ENCODE measurements at regions not wholly inside any gene's neighbourhood (a gene's known extent, or its start where the extent isn't known, plus 50 kb on each side); places are given as distances from the start of the nearest gene placed in this dataset.
"Not testable (repeated sequence)": the region's sequence is repeated elsewhere in the genome, so short reads cannot be mapped to it uniquely, and the experiment has no call there.

GRCh38 chr1:185383805-185384204 lies 66.8 kb upstream of the IVNS1ABP start:
- peaks cover 13% of the 10 kb centered on the region for H3K9me3 ChIP-seq (ENCODE audit: control insufficient read depth, insufficient read depth, low read depth, low read length)
- H3K36me3 ChIP-seq (ENCODE audit: control insufficient read depth, insufficient read depth, low read length); H3K27me3 ChIP-seq (ENCODE audit: control insufficient read depth, insufficient read depth, low read length); H3K9ac ChIP-seq (ENCODE audit: low read length); H3K4me1 ChIP-seq (ENCODE audit: control insufficient read depth, insufficient read depth, low read length); H3K27ac ChIP-seq (ENCODE audit: low read depth, low read length); H3K4me3 ChIP-seq (ENCODE audit: low read depth, low read length): not testable (repeated sequence)

GRCh38 chr1:185377831-185378230 lies 60.8 kb upstream of the IVNS1ABP start:
- Histone ChIP-seq H3K9me3 (ENCODE audit: control insufficient read depth, insufficient read depth, low read depth, low read length) (no peaks in the 10 kb centered on the region), H3K4me3 (ENCODE audit: low read depth, low read length) (no peak overlapping the region), H3K27me3 (ENCODE audit: control insufficient read depth, insufficient read depth, low read length) (no peaks in the 10 kb centered on the region), H3K4me1 (ENCODE audit: control insufficient read depth, insufficient read depth, low read length) (peaks cover 6% of the 10 kb centered on the region; the same call in 1 of the 2 replicates), H3K9ac (ENCODE audit: low read length) (no peak overlapping the region), H3K27ac (ENCODE audit: low read depth, low read length) (no peak overlapping the region), H3K36me3 (ENCODE audit: control insufficient read depth, insufficient read depth, low read length) (no peaks in the 10 kb centered on the region)

DNA sequence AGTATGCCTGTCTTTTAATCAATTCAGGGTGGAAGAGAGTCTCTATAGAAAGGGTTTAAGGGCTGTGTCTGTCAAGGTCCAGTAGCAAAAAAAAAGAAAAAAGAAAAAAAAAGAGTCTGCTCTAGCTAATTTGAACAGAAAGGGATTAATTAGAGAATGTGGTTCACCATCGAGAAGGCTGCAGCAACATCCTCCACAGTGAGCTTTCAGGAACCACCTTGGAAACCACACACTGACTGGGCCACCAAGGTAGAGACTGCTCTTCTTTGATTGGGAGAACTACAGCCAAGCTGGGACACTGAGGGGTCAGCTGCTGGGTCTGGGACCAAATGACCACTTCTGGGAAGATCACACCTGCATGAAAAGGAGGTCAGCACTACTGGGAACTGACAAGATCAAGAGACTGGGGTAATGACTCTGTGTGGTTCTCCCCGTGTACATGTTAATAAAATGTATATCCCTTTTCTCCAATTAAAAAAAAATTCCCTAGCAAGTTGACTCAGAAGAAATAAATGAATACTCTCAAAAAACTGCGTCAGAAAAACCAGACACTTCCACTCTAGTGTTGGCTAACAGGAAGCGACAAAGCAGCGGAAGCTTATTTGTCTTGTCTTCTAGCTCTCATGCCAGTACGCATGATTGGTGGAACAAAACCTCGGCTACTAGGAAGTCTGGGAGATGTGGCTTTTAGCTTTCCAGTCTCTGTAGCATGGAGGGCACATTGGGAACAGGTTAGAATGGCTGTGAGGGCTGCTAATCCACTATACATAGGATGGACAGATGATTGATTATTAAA lies 60.0 kb upstream of the IVNS1ABP start:
- H3K4me1 ChIP-seq (ENCODE audit: control insufficient read depth, insufficient read depth, low read length) = peaks cover 6% of the 10 kb centered on the region; the same call in 1 of the 2 replicates
- H3K27ac ChIP-seq (ENCODE audit: low read depth, low read length) = no peak overlapping the region
- H3K9ac ChIP-seq (ENCODE audit: low read length) = no peak overlapping the region
- H3K27me3 ChIP-seq (ENCODE audit: control insufficient read depth, insufficient read depth, low read length) = no peaks in the 10 kb centered on the region
- no peak overlapping the region for H3K4me3 ChIP-seq (ENCODE audit: low read depth, low read length)
- H3K9me3 ChIP-seq (ENCODE audit: control insufficient read depth, insufficient read depth, low read depth, low read length) = no peaks in the 10 kb centered on the region
- H3K36me3 ChIP-seq (ENCODE audit: control insufficient read depth, insufficient read depth, low read length) = no peaks in the 10 kb centered on the region

GRCh38 chr1:185376288-185376687 lies 59.2 kb upstream of the IVNS1ABP start:
- H3K4me3 ChIP-seq (ENCODE audit: low read depth, low read length) = no peak overlapping the region
- no peaks in the 10 kb centered on the region for H3K27me3 ChIP-seq (ENCODE audit: control insufficient read depth, insufficient read depth, low read length)
- H3K36me3 ChIP-seq (ENCODE audit: control insufficient read depth, insufficient read depth, low read length) = no peaks in the 10 kb centered on the region
- peaks cover 6% of the 10 kb centered on the region; the same call in 1 of the 2 replicates for H3K4me1 ChIP-seq (ENCODE audit: control insufficient read depth, insufficient read depth, low read length)
- H3K27ac ChIP-seq (ENCODE audit: low read depth, low read length) = no peak overlapping the region
- H3K9ac ChIP-seq (ENCODE audit: low read length) = no peak overlapping the region
- no peaks in the 10 kb centered on the region for H3K9me3 ChIP-seq (ENCODE audit: control insufficient read depth, insufficient read depth, low read depth, low read length)

DNA sequence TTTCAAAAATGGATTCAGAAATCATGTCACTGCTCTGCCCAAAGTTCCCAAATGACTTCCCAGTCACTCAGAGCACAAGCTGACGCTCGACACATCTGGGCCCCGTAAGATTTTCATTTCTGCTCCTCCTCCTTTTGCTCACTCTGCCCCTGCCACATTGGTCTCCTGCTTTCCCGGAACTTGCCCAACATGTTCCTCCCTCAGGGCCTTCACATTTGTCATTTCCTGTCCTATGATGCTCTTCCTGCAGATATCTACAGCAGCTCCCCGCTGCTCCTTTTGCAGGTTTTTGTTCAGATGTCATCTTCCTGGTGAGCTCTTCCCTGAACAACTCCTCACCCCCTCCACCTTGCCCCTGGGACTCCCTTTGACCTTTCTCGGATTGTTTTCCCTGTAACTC lies 58.5 kb upstream of the IVNS1ABP start:
- Histone ChIP-seq H3K4me1 (ENCODE audit: control insufficient read depth, insufficient read depth, low read length) (peaks cover 6% of the 10 kb centered on the region; the same call in 1 of the 2 replicates), H3K9ac (ENCODE audit: low read length) (no peak overlapping the region), H3K27ac (ENCODE audit: low read depth, low read length) (no peak overlapping the region), H3K27me3 (ENCODE audit: control insufficient read depth, insufficient read depth, low read length) (no peaks in the 10 kb centered on the region), H3K4me3 (ENCODE audit: low read depth, low read length) (no peak overlapping the region), H3K9me3 (ENCODE audit: control insufficient read depth, insufficient read depth, low read depth, low read length) (no peaks in the 10 kb centered on the region), H3K36me3 (ENCODE audit: control insufficient read depth, insufficient read depth, low read length) (no peaks in the 10 kb centered on the region)

DNA sequence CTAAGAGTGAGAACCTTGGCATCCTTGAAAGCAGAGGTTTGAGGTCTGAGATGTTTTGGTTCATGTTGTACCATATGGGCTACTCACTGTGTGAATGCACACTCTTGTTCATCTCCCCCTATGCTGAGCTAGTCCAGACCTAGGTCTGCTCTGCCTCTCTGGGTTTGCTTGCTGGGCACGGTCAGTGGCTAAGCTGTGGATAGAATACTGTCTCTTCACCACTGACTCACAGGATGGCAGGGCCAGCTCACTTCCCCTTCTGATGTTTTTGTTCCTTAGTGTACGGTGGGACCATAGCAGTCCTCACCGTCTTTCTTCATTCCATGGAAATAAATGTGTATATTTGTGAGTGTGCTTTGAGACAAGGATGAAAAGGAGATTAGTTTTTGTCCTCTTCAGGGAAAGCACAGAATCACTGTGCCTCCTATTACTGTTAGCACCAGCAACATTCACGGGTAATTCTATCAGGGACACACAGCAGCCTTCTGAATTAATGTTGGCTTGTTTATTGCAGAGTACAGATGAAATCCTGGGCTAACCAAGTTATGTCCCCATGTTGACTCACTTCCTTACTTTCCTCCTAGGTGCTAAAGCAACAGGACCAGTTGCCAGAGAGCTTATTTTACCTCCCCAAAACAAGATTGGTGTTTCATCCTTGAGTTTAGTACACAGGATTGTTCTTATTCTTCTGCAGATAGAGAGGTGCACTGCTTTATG lies 56.9 kb upstream of the IVNS1ABP start:
- Histone ChIP-seq H3K27ac (ENCODE audit: low read depth, low read length) (no peak overlapping the region), H3K36me3 (ENCODE audit: control insufficient read depth, insufficient read depth, low read length) (no peaks in the 10 kb centered on the region), H3K27me3 (ENCODE audit: control insufficient read depth, insufficient read depth, low read length) (no peaks in the 10 kb centered on the region), H3K4me3 (ENCODE audit: low read depth, low read length) (no peak overlapping the region), H3K9me3 (ENCODE audit: control insufficient read depth, insufficient read depth, low read depth, low read length) (no peaks in the 10 kb centered on the region), H3K4me1 (ENCODE audit: control insufficient read depth, insufficient read depth, low read length) (peaks cover 6% of the 10 kb centered on the region; the same call in 1 of the 2 replicates), H3K9ac (ENCODE audit: low read length) (no peak overlapping the region)

- Histone ChIP-seq H3K9ac (ENCODE audit: low read length) (no peak overlapping the region), H3K36me3 (ENCODE audit: control insufficient read depth, insufficient read depth, low read length) (no peaks in the 10 kb centered on the region), H3K4me3 (ENCODE audit: low read depth, low read length) (no peak overlapping the region), H3K27ac (ENCODE audit: low read depth, low read length) (no peak overlapping the region), H3K27me3 (ENCODE audit: control insufficient read depth, insufficient read depth, low read length) (no peaks in the 10 kb centered on the region), H3K4me1 (ENCODE audit: control insufficient read depth, insufficient read depth, low read length) (peaks cover 6% of the 10 kb centered on the region; the same call in 1 of the 2 replicates), H3K9me3 (ENCODE audit: control insufficient read depth, insufficient read depth, low read depth, low read length) (no peaks in the 10 kb centered on the region)
Observed at GRCh38 chr1:185369786-185370185, 52.7 kb upstream of the IVNS1ABP start.

DNA sequence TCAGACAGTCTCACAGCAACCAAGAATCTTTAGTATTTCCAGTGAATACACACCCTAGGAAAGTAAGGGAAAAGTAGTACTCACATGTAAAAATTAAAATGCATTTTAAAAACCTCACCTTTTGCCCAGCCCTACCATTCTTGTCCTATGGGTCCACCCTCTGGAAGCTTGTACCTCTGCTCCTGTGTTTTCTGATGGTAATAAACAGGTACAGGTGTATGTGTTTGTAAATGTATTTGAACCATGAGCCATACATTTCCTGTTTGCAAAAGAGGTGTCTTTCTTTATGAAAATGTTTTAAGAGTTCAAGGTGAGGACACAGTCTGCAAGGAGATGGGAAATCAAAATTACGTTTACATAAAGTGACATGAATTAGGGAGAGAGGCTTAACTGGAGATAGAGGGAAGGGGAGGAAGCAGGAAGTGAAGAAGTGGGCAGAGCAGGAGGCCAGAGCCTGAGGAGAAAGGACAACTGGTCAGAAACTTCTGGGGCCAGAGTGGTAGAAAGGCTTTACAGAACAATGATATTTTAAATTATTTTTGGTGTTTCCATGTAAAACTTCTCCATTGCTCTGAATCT lies 52.0 kb upstream of the IVNS1ABP start:
- Histone ChIP-seq H3K4me1 (ENCODE audit: control insufficient read depth, insufficient read depth, low read length) (peaks cover 5% of the 10 kb centered on the region; the same call in 1 of the 2 replicates), H3K4me3 (ENCODE audit: low read depth, low read length) (no peak overlapping the region), H3K9me3 (ENCODE audit: control insufficient read depth, insufficient read depth, low read depth, low read length) (no peaks in the 10 kb centered on the region), H3K27ac (ENCODE audit: low read depth, low read length) (no peak overlapping the region), H3K27me3 (ENCODE audit: control insufficient read depth, insufficient read depth, low read length) (no peaks in the 10 kb centered on the region), H3K9ac (ENCODE audit: low read length) (no peak overlapping the region), H3K36me3 (ENCODE audit: control insufficient read depth, insufficient read depth, low read length) (no peaks in the 10 kb centered on the region)

- Histone ChIP-seq H3K4me1 (ENCODE audit: control insufficient read depth, insufficient read depth, low read length) (no peaks in the 10 kb centered on the region), H3K27ac (ENCODE audit: low read depth, low read length) (no peak overlapping the region), H3K4me3 (ENCODE audit: low read depth, low read length) (no peak overlapping the region), H3K9me3 (ENCODE audit: control insufficient read depth, insufficient read depth, low read depth, low read length) (no peaks in the 10 kb centered on the region), H3K27me3 (ENCODE audit: control insufficient read depth, insufficient read depth, low read length) (no peaks in the 10 kb centered on the region), H3K9ac (ENCODE audit: low read length) (no peak overlapping the region), H3K36me3 (ENCODE audit: control insufficient read depth, insufficient read depth, low read length) (no peaks in the 10 kb centered on the region)
Observed at GRCh38 chr1:185368313-185368855, 51.3 kb upstream of the IVNS1ABP start.

GRCh38 chr1:185367218-185367617 lies 50.2 kb upstream of the IVNS1ABP start:
- Histone ChIP-seq H3K9me3 (ENCODE audit: control insufficient read depth, insufficient read depth, low read depth, low read length) (no peaks in the 10 kb centered on the region), H3K27ac (ENCODE audit: low read depth, low read length) (no peak overlapping the region), H3K4me3 (ENCODE audit: low read depth, low read length) (no peak overlapping the region), H3K36me3 (ENCODE audit: control insufficient read depth, insufficient read depth, low read length) (no peaks in the 10 kb centered on the region), H3K27me3 (ENCODE audit: control insufficient read depth, insufficient read depth, low read length) (no peaks in the 10 kb centered on the region), H3K9ac (ENCODE audit: low read length) (no peak overlapping the region), H3K4me1 (ENCODE audit: control insufficient read depth, insufficient read depth, low read length) (no peaks in the 10 kb centered on the region)
